ENCODE measurements at regions not wholly inside any gene's neighbourhood (a gene's known extent, or its start where the extent isn't known, plus 50 kb on each side); places are given as distances from the start of the nearest gene placed in this dataset.
A peak's percentile ranks its signal among the peaks of the same experiment; 100 is the strongest.

GRCh38 chr15:87496795-87497194 is 759.7 kb downstream of the NTRK3 start:
- H3K36me3 ChIP-seq: no peaks in the 10 kb centered on the region
- no peaks in the 10 kb centered on the region for H3K27me3 ChIP-seq

GRCh38 chr15:87496109-87496508 is 760.4 kb downstream of the NTRK3 start:
- no peak for DNase-seq
- Histone ChIP-seq H3K9me3 (no peaks in the 10 kb centered on the region), H3K4me3 (ENCODE audit: low read depth, low read length) (no peak overlapping the region), H3K36me3 (no peaks in the 10 kb centered on the region), H3K4me1 (peaks cover 9% of the 10 kb centered on the region), H3K27me3 (no peaks in the 10 kb centered on the region)
- TF ChIP-seq, protein P1, sequence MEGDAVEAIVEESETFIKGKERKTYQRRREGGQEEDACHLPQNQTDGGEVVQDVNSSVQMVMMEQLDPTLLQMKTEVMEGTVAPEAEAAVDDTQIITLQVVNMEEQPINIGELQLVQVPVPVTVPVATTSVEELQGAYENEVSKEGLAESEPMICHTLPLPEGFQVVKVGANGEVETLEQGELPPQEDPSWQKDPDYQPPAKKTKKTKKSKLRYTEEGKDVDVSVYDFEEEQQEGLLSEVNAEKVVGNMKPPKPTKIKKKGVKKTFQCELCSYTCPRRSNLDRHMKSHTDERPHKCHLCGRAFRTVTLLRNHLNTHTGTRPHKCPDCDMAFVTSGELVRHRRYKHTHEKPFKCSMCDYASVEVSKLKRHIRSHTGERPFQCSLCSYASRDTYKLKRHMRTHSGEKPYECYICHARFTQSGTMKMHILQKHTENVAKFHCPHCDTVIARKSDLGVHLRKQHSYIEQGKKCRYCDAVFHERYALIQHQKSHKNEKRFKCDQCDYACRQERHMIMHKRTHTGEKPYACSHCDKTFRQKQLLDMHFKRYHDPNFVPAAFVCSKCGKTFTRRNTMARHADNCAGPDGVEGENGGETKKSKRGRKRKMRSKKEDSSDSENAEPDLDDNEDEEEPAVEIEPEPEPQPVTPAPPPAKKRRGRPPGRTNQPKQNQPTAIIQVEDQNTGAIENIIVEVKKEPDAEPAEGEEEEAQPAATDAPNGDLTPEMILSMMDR (IDR thresholded peaks at IDR 0.05; ENCODE audit: low read depth, low read length): no peak

More at GRCh38 chr15:87496795-87497194, 759.7 kb downstream of the NTRK3 start:
- TF ChIP-seq, protein P1 (IDR thresholded peaks at IDR 0.05; ENCODE audit: low read depth, low read length): no peak
- H3K4me1 ChIP-seq: peaks cover 16% of the 10 kb centered on the region
- DNase-seq: no peak
- no peaks in the 10 kb centered on the region for H3K9me3 ChIP-seq
- no peak overlapping the region for H3K4me3 ChIP-seq (ENCODE audit: low read depth, low read length)

DNA sequence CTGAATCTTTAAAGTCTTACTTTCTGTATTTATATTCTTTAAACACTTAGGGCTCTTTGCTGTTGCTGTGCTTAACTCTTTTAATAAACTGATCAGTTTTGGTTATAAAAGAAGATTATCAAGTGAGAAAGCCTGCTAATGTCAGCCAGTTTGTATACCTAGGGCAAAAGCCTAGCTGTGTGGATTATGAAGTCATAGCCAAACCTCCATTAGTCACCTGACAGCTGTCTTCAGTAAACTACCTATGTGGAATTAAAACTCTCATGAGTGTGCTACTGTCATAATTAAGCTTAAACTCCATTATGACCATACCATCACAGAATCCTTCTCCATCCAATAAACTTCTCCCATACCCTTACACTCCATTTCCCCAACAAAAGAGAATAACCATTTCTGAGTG is 762.7 kb downstream of the NTRK3 start:
- Histone ChIP-seq H3K4me3 (ENCODE audit: low read depth, low read length) (no peak overlapping the region), H3K27me3 (no peaks in the 10 kb centered on the region), H3K36me3 (no peaks in the 10 kb centered on the region), H3K4me1 (peaks cover 18% of the 10 kb centered on the region), H3K9me3 (no peaks in the 10 kb centered on the region)
- no peak for DNase-seq
- TF ChIP-seq, protein P1 (IDR thresholded peaks at IDR 0.05; ENCODE audit: low read depth, low read length): no peak

GRCh38 chr15:87492321-87492720 is 764.2 kb downstream of the NTRK3 start:
- Histone ChIP-seq H3K36me3 (no peaks in the 10 kb centered on the region), H3K4me1 (peaks cover 29% of the 10 kb centered on the region), H3K4me3 (ENCODE audit: low read depth, low read length) (no peak overlapping the region), H3K27me3 (no peaks in the 10 kb centered on the region), H3K9me3 (no peaks in the 10 kb centered on the region)
- TF ChIP-seq, protein P1 (IDR thresholded peaks at IDR 0.05; ENCODE audit: low read depth, low read length): no peak
- no peak for DNase-seq

GRCh38 chr15:87490666-87491065 is 765.9 kb downstream of the NTRK3 start:
- no peak for DNase-seq
- Histone ChIP-seq H3K27me3 (no peaks in the 10 kb centered on the region), H3K36me3 (no peaks in the 10 kb centered on the region), H3K4me1 (peaks cover 32% of the 10 kb centered on the region), H3K9me3 (no peaks in the 10 kb centered on the region), H3K4me3 (ENCODE audit: low read depth, low read length) (no peak overlapping the region)
- TF ChIP-seq, protein P1 (IDR thresholded peaks at IDR 0.05; ENCODE audit: low read depth, low read length): no peak

GRCh38 chr15:87489902-87490665 is 766.5 kb downstream of the NTRK3 start:
- DNase-seq: peak; percentile 38
- Histone ChIP-seq H3K9me3 (no peaks in the 10 kb centered on the region), H3K27me3 (no peaks in the 10 kb centered on the region), H3K4me3 (ENCODE audit: low read depth, low read length) (no peak overlapping the region), H3K36me3 (no peaks in the 10 kb centered on the region), H3K4me1 (peaks cover 32% of the 10 kb centered on the region)
- TF ChIP-seq, protein P1 (IDR thresholded peaks at IDR 0.05; ENCODE audit: low read depth, low read length): peak; percentile 49

All from BE2C (cell line).